NCI-H128 (cell line): ENCODE measurements at regions not wholly inside any gene's neighbourhood (a gene's known extent, or its start where the extent isn't known, plus 50 kb on each side); places are given as distances from the start of the nearest gene placed in this dataset.

Experiments used
- DNase-seq: peaks from one replicate; lab custom pipeline; 2025; ENCODE audit not compliant: unreplicated experiment; lab: John Stamatoyannopoulos, UW

GRCh38 chr7:28360739-28361138 lies 51.6 kb upstream of the CREB5 start:
- no peak for DNase-seq

GRCh38 chr7:28361551-28361950 lies 50.8 kb upstream of the CREB5 start:
- DNase-seq = no peak

- no peak for DNase-seq
Measured at GRCh38 chr7:28362182-28362581, 50.1 kb upstream of the CREB5 start.
